ENCODE measurements at regions not wholly inside any gene's neighbourhood (a gene's known extent, or its start where the extent isn't known, plus 50 kb on each side); places are given as distances from the start of the nearest gene placed in this dataset.

DNA sequence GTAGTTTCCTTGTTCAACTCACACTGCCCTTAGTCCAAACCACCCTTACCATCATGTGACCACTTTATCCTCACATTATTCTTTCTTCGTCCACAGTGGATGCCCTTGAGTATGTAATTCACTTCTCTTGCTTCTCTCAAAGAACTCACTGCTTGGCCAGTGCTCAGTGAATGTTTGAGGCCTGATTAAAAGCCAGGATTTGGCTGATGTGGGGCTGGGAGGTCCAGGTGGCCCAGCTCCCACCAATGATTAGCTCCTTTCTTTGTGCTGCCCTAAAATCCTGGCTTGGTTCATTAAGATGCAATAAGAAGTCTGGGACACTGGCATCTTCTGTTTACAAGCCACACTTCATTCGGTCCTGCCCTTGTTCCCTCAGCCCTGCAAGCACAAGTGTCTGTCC is 97.8 kb upstream of the CELF4 start:
- ChIA-PET POLR2A (no interaction called here), CTCF (no interaction called here)
- Histone ChIP-seq H3K4me2 (ENCODE audit: insufficient read depth, low read length) (no peak overlapping the region), H3K27me3 (ENCODE audit: control insufficient read depth in 2 of 2, insufficient read depth in 2 of 2, low read length in 2 of 2) (no peaks in the 10 kb centered on the region), H3K27ac (ENCODE audit: insufficient read depth, low read depth, low read length) (no peak overlapping the region), H3K79me2 (ENCODE audit: control insufficient read depth, insufficient read depth, low read length) (no peaks in the 10 kb centered on the region), H2AFZ (ENCODE audit: low read depth, low read length) (no peak overlapping the region), H3K9ac (replicated peaks; ENCODE audit: extremely low read depth, insufficient read depth, low read length) (no peak overlapping the region), H3K4me3 (replicated peaks in 1 of 3; ENCODE audit: insufficient read depth in 1 of 3, low read depth in 1 of 3, low read length in 3 of 3) (no peak overlapping the region), H3K36me3 (ENCODE audit: control insufficient read depth in 2 of 2, extremely low read depth in 1 of 2, insufficient read depth in 2 of 2, low read length in 2 of 2) (no peaks in the 10 kb centered on the region), H3K9me1 (replicated peaks; ENCODE audit: control insufficient read depth, extremely low read depth, insufficient read depth, low read length) (no peaks in the 10 kb centered on the region), H3K4me1 (ENCODE audit: control insufficient read depth, extremely low read depth, insufficient read depth, low read length) (no peaks in the 10 kb centered on the region), H4K20me1 (replicated peaks; ENCODE audit: control insufficient read depth, extremely low read depth, insufficient read depth, low read length) (no peaks in the 10 kb centered on the region), H3K9me3 (replicated peaks; ENCODE audit: control insufficient read depth, insufficient read depth, low read length) (peaks cover 3% of the 10 kb centered on the region)
- BruUV-seq (replicated peaks) = no TSS peak
- dilution Hi-C loops (cut with MboI; ENCODE audit: extremely low pct_ligation_motif_present, low sequenced_read_pairs) = no loop called here
- intact Hi-C loops (cut with micrococcal nuclease) = loop anchor here (10.0 kb wide), 1 partner anchor 61 kb away; no protein-coding TSS in a partner anchor
- no peak for DNase-seq (ENCODE audit: low read depth, low spot score)
- TF ChIP-seq, protein P1, sequence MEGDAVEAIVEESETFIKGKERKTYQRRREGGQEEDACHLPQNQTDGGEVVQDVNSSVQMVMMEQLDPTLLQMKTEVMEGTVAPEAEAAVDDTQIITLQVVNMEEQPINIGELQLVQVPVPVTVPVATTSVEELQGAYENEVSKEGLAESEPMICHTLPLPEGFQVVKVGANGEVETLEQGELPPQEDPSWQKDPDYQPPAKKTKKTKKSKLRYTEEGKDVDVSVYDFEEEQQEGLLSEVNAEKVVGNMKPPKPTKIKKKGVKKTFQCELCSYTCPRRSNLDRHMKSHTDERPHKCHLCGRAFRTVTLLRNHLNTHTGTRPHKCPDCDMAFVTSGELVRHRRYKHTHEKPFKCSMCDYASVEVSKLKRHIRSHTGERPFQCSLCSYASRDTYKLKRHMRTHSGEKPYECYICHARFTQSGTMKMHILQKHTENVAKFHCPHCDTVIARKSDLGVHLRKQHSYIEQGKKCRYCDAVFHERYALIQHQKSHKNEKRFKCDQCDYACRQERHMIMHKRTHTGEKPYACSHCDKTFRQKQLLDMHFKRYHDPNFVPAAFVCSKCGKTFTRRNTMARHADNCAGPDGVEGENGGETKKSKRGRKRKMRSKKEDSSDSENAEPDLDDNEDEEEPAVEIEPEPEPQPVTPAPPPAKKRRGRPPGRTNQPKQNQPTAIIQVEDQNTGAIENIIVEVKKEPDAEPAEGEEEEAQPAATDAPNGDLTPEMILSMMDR (IDR thresholded peaks at IDR 0.05; ENCODE audit: extremely low read depth in 1 of 2, insufficient read depth in 1 of 2, low read depth in 1 of 2, low read length in 2 of 2) = no peak
- TF ChIP-seq GATA2 (IDR thresholded peaks at IDR 0.05; ENCODE audit: insufficient read depth, insufficient read length, low read depth, low read length) (no peak), POLR2AphosphoS5 (IDR thresholded peaks at IDR 0.05; ENCODE audit: insufficient read depth, low read depth, low read length) (no peak), MYC (IDR thresholded peaks at IDR 0.05; ENCODE audit: low read depth, low read length) (no peak), FOS (IDR thresholded peaks at IDR 0.05; ENCODE audit: borderline replicate concordance, insufficient read depth, low read length) (no peak), POLR2A (IDR thresholded peaks at IDR 0.05; ENCODE audit: low read depth, low read length) (no peak), EZH2 (IDR thresholded peaks at IDR 0.05; ENCODE audit: borderline replicate concordance, low read depth, low read length, severe bottlenecking) (no peak), JUN (IDR thresholded peaks at IDR 0.05; ENCODE audit: borderline replicate concordance, insufficient read depth, insufficient read length, low read depth) (no peak)
- TF ChIP-seq, protein P2, sequence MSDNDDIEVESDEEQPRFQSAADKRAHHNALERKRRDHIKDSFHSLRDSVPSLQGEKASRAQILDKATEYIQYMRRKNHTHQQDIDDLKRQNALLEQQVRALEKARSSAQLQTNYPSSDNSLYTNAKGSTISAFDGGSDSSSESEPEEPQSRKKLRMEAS (IDR thresholded peaks at IDR 0.05; ENCODE audit: insufficient read depth, insufficient read length) = no peak
- FAIRE-seq = no peak

All from endothelial cell of umbilical vein (primary cell).